Activated CD4-positive, alpha-beta T cell treated with anti-CD3 and anti-CD28 coated beads for 48 hours (primary cell): ENCODE measurements at regions not wholly inside any gene's neighbourhood (a gene's known extent, or its start where the extent isn't known, plus 50 kb on each side); places are given as distances from the start of the nearest gene placed in this dataset.
"Not testable (repeated sequence)": the region's sequence is repeated elsewhere in the genome, so short reads cannot be mapped to it uniquely, and the experiment has no call there.

Source experiments
- DNase-seq: peaks from one replicate; pipeline ENCODE4 v3.0.0-alpha.2; 2020

GRCh38 chr12:131425112-131426075 lies 285.5 kb upstream of the SFSWAP start:
- DNase-seq = no peak

GRCh38 chr12:131428091-131428685 lies 282.7 kb upstream of the SFSWAP start:
- no peak for DNase-seq

GRCh38 chr12:131429221-131429620 lies 281.7 kb upstream of the SFSWAP start:
- not testable (repeated sequence) for DNase-seq

GRCh38 chr12:131429697-131430096 lies 281.2 kb upstream of the SFSWAP start:
- not testable (repeated sequence) for DNase-seq

DNA sequence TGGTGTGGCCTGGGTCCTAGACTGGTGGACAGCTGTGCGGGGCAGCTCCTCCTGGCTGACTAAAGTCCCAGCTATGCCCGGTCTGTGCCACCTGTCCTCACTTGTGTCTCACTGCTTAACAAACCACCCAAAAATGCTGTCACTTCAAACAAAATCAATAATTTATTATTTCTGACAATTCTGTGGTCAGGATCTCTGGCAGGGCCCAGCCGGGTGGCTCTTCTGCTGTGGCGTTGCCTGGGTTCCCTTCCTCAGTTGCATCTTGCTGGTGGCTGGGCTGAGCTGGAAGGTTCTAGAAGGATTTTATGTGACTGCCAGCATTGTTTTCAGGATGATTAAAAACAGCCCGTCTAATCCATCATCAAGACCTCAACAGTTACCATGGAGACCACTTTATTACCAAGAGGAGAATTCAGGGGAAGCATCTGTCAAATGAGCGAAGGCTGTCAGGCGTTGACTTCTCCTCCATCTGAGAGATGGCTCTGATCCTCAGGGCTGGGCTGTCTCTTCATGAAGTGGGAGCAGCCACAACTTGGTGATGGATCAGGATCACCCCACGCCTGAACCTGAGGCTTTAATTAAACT lies 280.6 kb upstream of the SFSWAP start:
- DNase-seq = no peak

DNA sequence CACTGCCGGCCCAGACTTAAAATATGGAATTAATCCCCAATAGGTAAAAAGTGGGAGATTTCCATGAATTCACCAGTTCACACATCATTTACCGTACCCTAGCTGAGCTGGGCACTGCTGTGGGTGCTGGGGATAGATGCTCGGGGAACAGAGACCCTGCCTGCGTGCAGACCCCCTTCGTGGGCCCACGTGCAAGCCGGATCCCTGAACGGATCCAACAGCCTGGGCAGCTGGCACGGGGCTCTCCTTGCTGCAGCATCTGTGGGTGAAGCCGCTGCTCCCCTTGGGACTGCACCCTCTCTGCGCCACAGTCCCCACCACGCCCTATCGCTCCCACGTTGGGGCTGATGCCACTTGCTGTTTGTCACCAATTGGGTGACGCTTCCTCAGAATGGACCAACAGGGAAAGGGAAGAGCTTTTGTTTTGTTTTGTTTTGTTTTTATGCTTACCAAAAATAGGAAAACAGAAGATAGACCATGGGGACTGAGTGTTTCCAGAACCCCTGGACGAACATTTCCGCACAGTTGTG lies 279.7 kb upstream of the SFSWAP start:
- DNase-seq = not testable (repeated sequence)

DNA sequence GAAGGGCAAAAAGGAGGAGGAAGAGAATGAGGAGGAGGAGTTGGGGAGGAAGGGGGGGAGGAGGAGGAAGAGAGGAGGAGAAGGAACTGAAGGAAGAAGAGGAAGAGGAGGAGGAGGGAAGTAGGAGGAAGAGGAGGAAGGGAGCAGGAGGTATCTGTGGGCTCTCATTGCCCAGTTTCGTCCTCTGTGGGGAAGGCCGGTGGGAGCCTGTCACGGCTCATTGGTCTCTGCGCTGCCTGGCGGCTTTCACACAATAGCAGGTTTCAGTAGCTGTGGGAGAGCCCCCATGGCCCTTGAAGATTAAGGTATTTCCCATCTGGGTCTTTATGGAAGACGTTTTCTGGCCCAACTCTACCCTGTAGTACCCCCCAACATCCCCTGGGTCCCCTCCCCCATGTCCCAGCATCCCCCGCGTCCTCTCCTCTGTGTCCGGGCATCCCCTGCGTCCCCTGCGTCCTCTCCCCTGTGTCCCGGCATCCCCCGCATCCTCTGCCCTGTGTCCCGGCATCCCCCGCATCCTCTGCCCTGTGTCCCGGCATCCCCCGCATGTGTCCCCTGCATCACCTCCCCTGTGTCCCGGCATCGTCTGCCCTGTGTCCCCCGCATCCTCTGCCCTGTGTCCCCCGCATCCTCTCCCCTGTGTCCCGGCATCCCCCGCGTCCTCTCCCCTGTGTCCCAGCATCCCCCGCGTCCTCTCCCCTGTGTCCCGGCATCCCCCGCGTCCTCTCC lies 278.2 kb upstream of the SFSWAP start:
- no peak for DNase-seq

- DNase-seq = no peak
These were observed 276.4 kb upstream of the SFSWAP start for GRCh38 chr12:131434208-131435125.

- no peak for DNase-seq
These were observed 273.8 kb upstream of the SFSWAP start for GRCh38 chr12:131436922-131437705.

- DNase-seq = no peak
These were observed 273.0 kb upstream of the SFSWAP start for GRCh38 chr12:131437706-131438492.

DNA sequence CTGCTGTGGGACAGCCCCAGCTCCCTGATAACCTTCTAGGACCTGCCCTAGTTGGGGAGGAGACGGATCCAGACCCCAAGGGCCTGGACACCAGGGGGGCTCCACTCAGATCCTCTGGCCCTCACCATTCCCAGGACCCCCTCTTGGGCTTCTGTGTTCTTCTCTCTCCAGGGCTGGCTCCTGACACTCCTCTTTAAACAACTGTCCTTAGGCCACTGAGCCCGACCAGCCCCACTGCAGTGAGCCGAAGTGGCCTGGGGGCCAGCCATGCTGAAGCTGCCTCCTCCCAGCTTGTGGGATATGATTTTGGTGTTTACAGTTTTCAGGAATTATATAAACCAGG lies 272.4 kb upstream of the SFSWAP start:
- DNase-seq = not testable (repeated sequence)

DNA sequence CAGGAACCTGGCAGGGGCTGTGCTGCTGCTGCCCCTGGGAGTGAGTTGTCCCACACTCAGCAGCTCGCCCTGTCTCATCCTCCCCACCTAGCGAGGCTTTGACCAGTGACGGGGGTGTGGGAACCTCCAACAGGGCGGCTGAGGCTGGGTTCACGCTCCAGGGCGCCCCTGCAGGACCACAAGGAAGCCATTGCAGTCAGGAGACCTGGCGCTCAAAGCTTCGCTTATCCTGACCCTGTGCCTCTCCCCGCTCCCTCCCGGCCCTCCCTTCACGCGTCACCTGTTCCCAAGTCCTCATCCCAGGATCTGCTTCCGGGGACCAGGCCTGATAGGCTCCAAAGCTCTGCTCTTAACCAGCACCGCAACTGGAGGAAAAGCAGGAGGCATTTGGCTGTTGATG lies 272.0 kb upstream of the SFSWAP start:
- no peak for DNase-seq

- DNase-seq = not testable (repeated sequence)
These were observed 271.1 kb upstream of the SFSWAP start for GRCh38 chr12:131439752-131440151.

DNA sequence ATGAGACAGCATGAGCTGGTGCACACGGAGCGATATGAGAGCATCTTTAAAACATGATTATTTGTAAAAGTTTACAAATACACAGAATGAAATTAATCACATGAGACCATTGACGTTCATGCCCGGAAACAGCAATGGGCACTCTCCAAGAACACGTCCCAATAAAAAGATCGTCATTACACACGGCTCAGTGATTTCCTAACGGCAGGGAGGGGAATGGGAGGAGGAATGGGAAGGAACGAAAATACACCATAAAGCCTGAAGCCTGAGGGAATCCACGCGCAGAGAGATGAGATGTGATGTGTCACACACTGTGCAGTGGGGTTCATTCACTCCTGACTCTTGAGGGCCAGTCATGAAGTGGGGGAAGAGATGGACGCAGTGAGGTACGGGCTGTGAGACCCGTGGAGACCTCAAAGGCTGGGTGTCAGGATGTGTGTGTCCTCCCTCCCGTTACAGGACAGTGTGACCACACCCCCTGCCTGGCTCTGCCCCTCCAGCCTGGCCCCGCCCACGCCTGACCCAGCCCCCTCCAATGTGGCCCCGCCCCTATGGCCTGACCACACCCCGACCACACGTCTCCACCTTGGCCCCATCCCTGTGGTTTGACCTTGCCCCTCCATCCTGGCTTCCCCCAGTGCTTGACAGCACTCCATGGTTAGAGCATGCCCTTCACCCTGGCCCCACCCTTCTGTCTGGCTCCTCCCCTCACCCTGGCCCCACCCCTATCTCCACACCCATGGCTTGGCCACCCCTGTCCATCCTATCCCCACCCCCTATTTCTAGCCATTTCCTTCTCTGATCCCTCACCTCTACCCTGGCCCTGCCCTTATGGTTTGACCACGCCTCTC lies 270.5 kb upstream of the SFSWAP start:
- DNase-seq = not testable (repeated sequence)

- no peak for DNase-seq
These were observed 269.9 kb upstream of the SFSWAP start for GRCh38 chr12:131441060-131441396.

DNA sequence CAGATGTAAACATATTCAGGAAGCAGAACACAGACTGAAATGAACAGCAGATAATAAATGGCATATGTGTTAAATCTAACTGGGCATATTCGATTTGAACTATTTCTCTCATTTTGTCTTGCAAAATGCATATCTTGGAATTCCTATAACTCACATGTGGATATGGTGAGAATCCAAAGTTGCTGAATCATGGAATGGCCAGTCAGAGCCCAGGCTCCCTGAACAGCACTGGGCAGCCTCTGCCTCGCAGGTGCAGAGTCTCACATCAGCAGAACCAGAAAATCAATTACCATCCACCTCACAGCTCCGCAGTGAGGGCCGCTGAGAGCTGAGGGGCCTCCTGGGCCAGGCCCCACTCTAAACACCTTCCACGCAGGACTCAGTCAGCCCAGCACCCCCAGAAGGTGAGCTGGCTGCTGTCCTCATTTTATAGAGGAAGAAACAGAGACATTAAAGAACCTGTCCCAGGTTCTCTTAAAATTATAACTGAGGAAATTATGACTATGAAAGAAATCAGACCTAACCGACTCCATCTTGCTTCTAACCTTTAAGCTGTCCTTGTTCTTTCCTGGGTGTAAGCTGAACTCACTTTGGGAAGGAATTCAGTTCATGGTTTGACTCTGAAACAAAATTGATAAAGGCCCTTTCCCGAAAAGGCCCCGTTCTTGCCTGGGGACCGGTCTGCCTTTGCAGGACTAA lies 269.1 kb upstream of the SFSWAP start:
- no peak for DNase-seq

DNA sequence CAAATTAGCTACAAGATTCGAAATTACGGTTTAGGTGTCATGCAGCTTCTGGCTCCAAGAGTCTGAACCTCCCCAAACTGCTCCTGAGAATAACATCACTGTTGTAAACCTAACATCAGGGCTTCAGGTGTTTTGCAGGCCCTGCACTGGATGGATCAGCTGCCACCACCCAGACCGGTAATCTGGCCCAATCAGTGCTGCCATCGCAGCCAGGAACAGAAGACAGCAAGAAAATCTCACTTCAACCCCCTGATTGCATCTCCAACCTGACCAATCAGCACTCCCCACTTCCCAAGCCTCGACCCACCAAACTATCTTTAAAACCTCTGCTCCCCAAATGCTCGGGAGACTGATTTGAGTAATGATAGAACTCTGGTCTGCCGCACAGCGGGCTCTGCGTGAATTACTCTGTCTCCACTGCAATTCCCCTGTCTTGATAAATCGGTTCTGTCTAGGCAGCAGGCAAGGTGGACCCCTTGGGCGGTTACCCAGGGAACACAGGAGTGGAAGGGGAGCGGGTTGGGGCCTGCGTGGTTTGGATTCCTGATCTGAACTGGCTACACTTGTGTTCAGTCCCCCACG lies 268.5 kb upstream of the SFSWAP start:
- DNase-seq = no peak
